Fibroblast of the aortic adventitia (primary cell): ENCODE measurements at regions not wholly inside any gene's neighbourhood (a gene's known extent, or its start where the extent isn't known, plus 50 kb on each side); places are given as distances from the start of the nearest gene placed in this dataset.

ENCODE experiments used
- DNase-seq: peaks from one replicate; pipeline ENCODE4 v3.0.0-alpha.2; 2010; ENCODE audit warnings: low read depth
- H3K4me3 ChIP-seq: 2 replicates; pipeline ENCODE4 v1.5.1; 2011; ENCODE audit warnings: low read depth, mild to moderate bottlenecking, control low read depth, low read length, moderate library complexity
- CTCF ChIP-seq: IDR thresholded peaks from 2 replicates; pipeline ENCODE4 v1.5.1; 2011; ENCODE audit warnings: mild to moderate bottlenecking, low read length, control low read depth, inconsistent platforms; ENCODE audit not compliant: insufficient read depth

- H3K4me3 ChIP-seq: no peak overlapping the region
- TF ChIP-seq CTCF: no peak
- DNase-seq: no peak
Measured at GRCh38 chr5:9841516-9842170, 211.5 kb upstream of the TAS2R1 start.

GRCh38 chr5:9838916-9839315, 208.8 kb upstream of the TAS2R1 start:
- no peak overlapping the region for H3K4me3 ChIP-seq
- no peak for DNase-seq
- no peak for TF ChIP-seq CTCF

GRCh38 chr5:9834871-9835770, 205.0 kb upstream of the TAS2R1 start:
- no peak for DNase-seq
- no peak for TF ChIP-seq CTCF

GRCh38 chr5:9833871-9834270, 203.7 kb upstream of the TAS2R1 start:
- no peak for TF ChIP-seq CTCF
- DNase-seq: no peak

More at GRCh38 chr5:9834871-9835770, 205.0 kb upstream of the TAS2R1 start:
- H3K4me3 ChIP-seq: no peak overlapping the region

GRCh38 chr5:9832921-9833320, 202.8 kb upstream of the TAS2R1 start:
- no peak for DNase-seq
- TF ChIP-seq CTCF: no peak
- no peak overlapping the region for H3K4me3 ChIP-seq

More at GRCh38 chr5:9833871-9834270, 203.7 kb upstream of the TAS2R1 start:
- no peak overlapping the region for H3K4me3 ChIP-seq

- no peak for TF ChIP-seq CTCF
- H3K4me3 ChIP-seq: no peak overlapping the region
Measured at GRCh38 chr5:9831823-9832222, 201.7 kb upstream of the TAS2R1 start.

More at GRCh38 chr5:9831823-9832222, 201.7 kb upstream of the TAS2R1 start:
- DNase-seq: no peak
